Endothelial cell (in vitro differentiated cells): ENCODE measurements at regions not wholly inside any gene's neighbourhood (a gene's known extent, or its start where the extent isn't known, plus 50 kb on each side); places are given as distances from the start of the nearest gene placed in this dataset.
"Not testable (repeated sequence)": the region's sequence is repeated elsewhere in the genome, so short reads cannot be mapped to it uniquely, and the experiment has no call there.

ENCODE experiments used
- DNase-seq: peaks from one replicate; pipeline ENCODE4 v3.0.0; 2021; ENCODE audit warnings: low spot score
- H3K27ac Mint-ChIP-seq: one replicate; pipeline ENCODE4 v1.8.0; 2021; ENCODE audit warnings: mixed read lengths, inconsistent platforms; ENCODE audit not compliant: unreplicated experiment
- H3K27me3 Mint-ChIP-seq: one replicate; pipeline ENCODE4 v1.8.0; 2021; ENCODE audit warnings: mild to moderate bottlenecking, moderate library complexity, mixed read lengths, inconsistent platforms; ENCODE audit not compliant: unreplicated experiment
- H3K36me3 Mint-ChIP-seq: one replicate; pipeline ENCODE4 v1.8.0; 2021; ENCODE audit warnings: mild to moderate bottlenecking, low read depth, mixed read lengths, inconsistent platforms; ENCODE audit not compliant: unreplicated experiment
- H3K4me1 Mint-ChIP-seq: one replicate; pipeline ENCODE4 v1.8.0; 2021; ENCODE audit warnings: mild to moderate bottlenecking, mixed read lengths, inconsistent platforms; ENCODE audit not compliant: unreplicated experiment
- H3K4me3 Mint-ChIP-seq: one replicate; pipeline ENCODE4 v1.8.0; 2021; ENCODE audit warnings: mild to moderate bottlenecking, mixed read lengths, inconsistent platforms; ENCODE audit not compliant: unreplicated experiment
- H3K9me3 Mint-ChIP-seq: one replicate; pipeline ENCODE4 v1.8.0; 2021; ENCODE audit warnings: mixed read lengths, inconsistent platforms; ENCODE audit not compliant: unreplicated experiment
- CTCF ChIP-seq: fragments of 200-600 bp; sonication (generic); IDR thresholded peaks from one replicate; pipeline ENCODE4 v1.5.0; 2021; ENCODE audit warnings: antibody characterized with exemption; ENCODE audit not compliant: unreplicated experiment

DNA sequence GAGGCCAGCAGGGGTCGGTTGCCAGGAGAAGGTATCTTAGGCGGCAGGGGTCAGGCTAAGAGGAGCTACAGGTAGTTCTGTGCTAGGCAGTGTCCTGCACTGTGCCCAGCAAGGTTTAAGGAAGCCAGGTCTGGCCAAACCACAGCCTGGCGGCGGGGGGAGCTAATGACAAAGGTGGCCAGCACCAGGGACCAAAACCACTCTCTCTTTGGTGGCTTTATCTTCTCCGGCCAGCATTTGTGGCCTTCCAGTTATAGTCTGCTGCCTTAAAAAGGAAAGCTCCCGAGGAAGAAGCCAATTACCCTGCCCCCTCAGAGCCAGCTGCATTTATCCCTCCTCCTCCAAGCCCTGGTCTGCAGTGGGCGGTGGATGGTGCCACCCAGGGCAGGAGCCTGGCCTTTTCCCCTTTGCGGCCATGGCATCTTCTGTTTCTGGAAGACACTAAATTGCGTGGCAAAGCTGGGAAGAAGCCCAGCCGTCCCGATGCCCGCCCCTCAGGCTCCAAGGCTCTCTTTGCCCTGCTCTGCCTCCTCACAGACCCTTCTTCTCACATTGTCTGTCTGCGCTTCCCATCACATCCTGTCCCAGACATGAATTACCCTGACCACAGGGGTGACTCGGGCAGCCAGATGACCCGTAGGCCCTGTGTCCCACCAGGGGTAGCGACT, 94.6 kb downstream of the EN1 start:
- TF ChIP-seq CTCF: no peak
- no peak overlapping the region for H3K27ac Mint-ChIP-seq
- DNase-seq: no peak
- no peak overlapping the region for H3K4me3 Mint-ChIP-seq
- H3K27me3 Mint-ChIP-seq: peaks cover 6% of the 10 kb centered on the region
- H3K9me3 Mint-ChIP-seq: no peaks in the 10 kb centered on the region
- peaks cover 5% of the 10 kb centered on the region for H3K4me1 Mint-ChIP-seq
- H3K36me3 Mint-ChIP-seq: no peaks in the 10 kb centered on the region

DNA sequence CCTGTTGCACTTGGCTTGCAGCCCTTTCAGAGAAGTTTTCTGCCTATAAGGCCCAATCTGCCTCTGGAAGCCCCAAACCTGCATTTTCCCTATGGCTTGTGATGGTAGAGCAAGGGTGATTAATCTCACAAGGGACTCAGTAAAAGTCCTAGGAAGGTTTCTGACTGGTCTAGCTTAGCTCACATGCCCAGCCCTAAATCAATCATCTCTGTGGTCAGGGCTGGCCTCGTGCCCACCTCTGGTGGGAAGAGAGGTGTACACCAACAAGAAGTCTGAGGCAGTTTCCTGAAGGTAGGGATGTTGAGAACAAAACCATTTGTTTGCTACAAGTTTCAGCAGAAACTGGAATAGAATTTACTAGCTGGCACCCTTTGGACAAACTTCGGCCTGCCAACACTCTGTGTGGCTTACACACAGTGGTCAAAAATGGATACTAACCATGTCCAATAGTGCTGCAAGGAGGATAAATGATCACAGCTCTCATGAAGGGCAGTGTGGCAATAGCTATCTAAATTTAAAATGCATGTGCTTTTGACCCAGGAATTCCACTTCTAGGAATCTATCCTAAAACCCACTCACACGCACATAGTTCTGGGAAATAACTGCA, 96.4 kb downstream of the EN1 start:
- Mint-ChIP-seq H3K36me3 (no peaks in the 10 kb centered on the region), H3K9me3 (no peaks in the 10 kb centered on the region), H3K27me3 (peaks cover 6% of the 10 kb centered on the region), H3K27ac (no peak overlapping the region), H3K4me3 (no peak overlapping the region), H3K4me1 (no peaks in the 10 kb centered on the region)
- no peak for DNase-seq
- TF ChIP-seq CTCF: no peak

- Mint-ChIP-seq H3K27ac (no peak overlapping the region), H3K9me3 (peaks cover 12% of the 10 kb centered on the region), H3K4me1 (no peaks in the 10 kb centered on the region), H3K4me3 (no peak overlapping the region), H3K36me3 (peaks cover 11% of the 10 kb centered on the region), H3K27me3 (peaks cover 6% of the 10 kb centered on the region)
- no peak for DNase-seq
- no peak for TF ChIP-seq CTCF
These were observed 99.1 kb downstream of the EN1 start for GRCh38 chr2:118748245-118748885.

DNA sequence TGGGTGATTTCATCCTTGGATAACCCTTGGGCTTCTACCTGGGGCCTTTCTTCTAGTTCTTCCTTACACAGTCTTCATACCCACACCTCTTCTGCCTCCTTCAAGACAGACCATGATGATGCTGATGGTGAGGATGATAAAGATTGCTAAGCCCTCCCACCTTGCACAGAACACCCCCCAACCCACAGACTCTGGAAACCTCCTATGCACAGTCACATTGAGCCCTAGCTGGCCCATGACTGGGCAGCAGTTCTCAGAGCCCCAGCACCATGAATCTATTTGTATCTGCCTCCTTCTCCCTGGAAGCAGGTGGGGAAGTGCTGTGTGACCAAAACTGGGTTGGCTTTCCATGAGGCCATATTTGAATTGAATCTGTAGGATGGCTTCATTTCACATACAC, 99.8 kb downstream of the EN1 start:
- Mint-ChIP-seq H3K4me1 (no peaks in the 10 kb centered on the region), H3K36me3 (peaks cover 11% of the 10 kb centered on the region), H3K4me3 (no peak overlapping the region), H3K27me3 (peaks cover 6% of the 10 kb centered on the region), H3K9me3 (peaks cover 12% of the 10 kb centered on the region), H3K27ac (no peak overlapping the region)
- TF ChIP-seq CTCF: no peak
- no peak for DNase-seq

GRCh38 chr2:118747066-118747465, 100.4 kb downstream of the EN1 start:
- DNase-seq: no peak
- H3K4me3 Mint-ChIP-seq: no peak overlapping the region
- H3K4me1 Mint-ChIP-seq: no peaks in the 10 kb centered on the region
- no peak overlapping the region for H3K27ac Mint-ChIP-seq
- H3K27me3 Mint-ChIP-seq: peaks cover 6% of the 10 kb centered on the region
- H3K36me3 Mint-ChIP-seq: peaks cover 11% of the 10 kb centered on the region
- peaks cover 12% of the 10 kb centered on the region for H3K9me3 Mint-ChIP-seq
- no peak for TF ChIP-seq CTCF

- not testable (repeated sequence) for H3K27me3 Mint-ChIP-seq, H3K4me3 Mint-ChIP-seq, DNase-seq, H3K4me1 Mint-ChIP-seq
- H3K27ac Mint-ChIP-seq: peak overlapping the region; percentile 8
- peaks cover 12% of the 10 kb centered on the region for H3K9me3 Mint-ChIP-seq
- peaks cover 11% of the 10 kb centered on the region for H3K36me3 Mint-ChIP-seq
These were observed 102.7 kb downstream of the EN1 start for GRCh38 chr2:118744682-118745181.
